Ishikawa (cell line): ENCODE measurements at regions not wholly inside any gene's neighbourhood (a gene's known extent, or its start where the extent isn't known, plus 50 kb on each side); places are given as distances from the start of the nearest gene placed in this dataset.

Experiments used
- TAF1 ChIP-seq: IDR thresholded peaks from 2 replicates; pipeline ENCODE4 v1.6.1; 2012; ENCODE audit warnings: low read depth, mild to moderate bottlenecking
- TEAD4 ChIP-seq: IDR thresholded peaks from 2 replicates; pipeline ENCODE4 v1.6.1; 2012
- ZBTB7A ChIP-seq: IDR thresholded peaks from 2 replicates; pipeline ENCODE4 v1.6.1; 2012; ENCODE audit warnings: low read depth
- TF ChIP-seq, protein P1 (sequence below): IDR thresholded peaks from 2 replicates; pipeline ENCODE4 v1.6.1; 2012

GRCh38 chr3:59135096-59135495 is 85.3 kb upstream of the CFAP20DC start:
- TF ChIP-seq TAF1 (no peak), ZBTB7A (no peak), TEAD4 (no peak)
- TF ChIP-seq, protein P1, sequence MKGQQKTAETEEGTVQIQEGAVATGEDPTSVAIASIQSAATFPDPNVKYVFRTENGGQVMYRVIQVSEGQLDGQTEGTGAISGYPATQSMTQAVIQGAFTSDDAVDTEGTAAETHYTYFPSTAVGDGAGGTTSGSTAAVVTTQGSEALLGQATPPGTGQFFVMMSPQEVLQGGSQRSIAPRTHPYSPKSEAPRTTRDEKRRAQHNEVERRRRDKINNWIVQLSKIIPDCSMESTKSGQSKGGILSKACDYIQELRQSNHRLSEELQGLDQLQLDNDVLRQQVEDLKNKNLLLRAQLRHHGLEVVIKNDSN: no peak
